B cell (primary cell): ENCODE measurements at regions not wholly inside any gene's neighbourhood (a gene's known extent, or its start where the extent isn't known, plus 50 kb on each side); places are given as distances from the start of the nearest gene placed in this dataset.

ENCODE experiments used
- ATAC-seq: fragments of 200-7000 bp; cut with Tn5 transposase; one replicate; pipeline ENCODE4 v1.10.0; 2021; ENCODE audit warnings: low read depth, mild to moderate bottlenecking, moderate number of reproducible peaks, moderate library complexity
- CTCF ChIA-PET: fragments of 350-600 bp; sonication (Branson Sonifier 250); formaldehyde crosslinking; loops from one replicate; lab custom pipeline; 2021; ENCODE audit warnings: antibody characterized with exemption, inconsistent platforms; lab: Charles Lee
- POLR2A ChIA-PET: fragments of 350-600 bp; sonication (Branson Sonifier 250); formaldehyde crosslinking; loops from one replicate; lab custom pipeline; 2021; ENCODE audit warnings: antibody characterized with exemption; lab: Charles Lee
- DNase-seq: peaks from one replicate; pipeline ENCODE4 v3.0.0; 2013
- H2AFZ ChIP-seq: 2 replicates; pipeline ENCODE4 v1.6.1; 2012; ENCODE audit warnings: mild to moderate bottlenecking, low read depth, low read length; ENCODE audit not compliant: insufficient read depth, poor library complexity, severe bottlenecking
- H3K27ac ChIP-seq, 2 donors: 1 replicate in 1 of 2; 2 replicates in 1 of 2; pipeline ENCODE4 v1.5.1; 2012 to 2013; ENCODE audit warnings: low read length in 2 of 2, mild to moderate bottlenecking in 2 of 2, moderate library complexity in 1 of 2
- H3K27me3 ChIP-seq, 4 experiments: fragments of 200-600 bp in 1 of 4; sonication (generic) in 1 of 4; replicated peaks in 1 of 4; 1 replicate in 2 of 4; 2 replicates in 2 of 4; pipeline versions ENCODE4 v1.6.1 to v1.7.0; 2013 to 2016; ENCODE audit warnings: low read length in 3 of 4, mild to moderate bottlenecking in 2 of 4, mixed read lengths in 1 of 4, moderate library complexity in 1 of 4; ENCODE audit not compliant: insufficient read depth in 4 of 4, control insufficient read depth in 3 of 4; ENCODE audit errors: control extremely low read depth in 1 of 4
- H3K36me3 ChIP-seq, 2 experiments: replicated peaks in 1 of 2; 1 replicate in 1 of 2; 2 replicates in 1 of 2; pipeline versions ENCODE4 v1.6.1 to v1.7.1; 2013; ENCODE audit warnings: low read length in 1 of 2; ENCODE audit not compliant: insufficient read depth in 2 of 2, control insufficient read depth in 1 of 2; ENCODE audit errors: control extremely low read depth in 1 of 2, extremely low read depth in 1 of 2
- H3K4me1 ChIP-seq, 2 donors: fragments of 200-600 bp in 1 of 2; sonication (generic) in 1 of 2; 1 replicate in 1 of 2; 2 replicates in 1 of 2; pipeline versions ENCODE4 v1.5.1 to v1.6.1; 2013 to 2017; ENCODE audit warnings: low read length in 2 of 2; ENCODE audit not compliant: control insufficient read depth in 2 of 2, insufficient read depth in 2 of 2
- H3K4me2 ChIP-seq: replicated peaks from 2 replicates; pipeline ENCODE3; 2012; ENCODE audit warnings: mild to moderate bottlenecking, low read depth, low read length; ENCODE audit not compliant: poor library complexity, severe bottlenecking
- H3K4me3 ChIP-seq, 5 experiments: fragments of 200-600 bp in 1 of 5; sonication (generic) in 1 of 5; 1 replicate in 3 of 5; 2 replicates in 2 of 5; pipeline versions ENCODE4 v1.5.1 to v1.7.0; 2011 to 2016; ENCODE audit warnings: low read length in 4 of 5, mild to moderate bottlenecking in 4 of 5, low read depth in 2 of 5, control low read depth in 1 of 5, moderate library complexity in 1 of 5; ENCODE audit not compliant: insufficient read depth in 1 of 5; ENCODE audit errors: control extremely low read depth in 1 of 5, extremely low read depth in 1 of 5
- H3K79me2 ChIP-seq: fragments of 200-600 bp; sonication (generic); one replicate; pipeline ENCODE4 v1.6.0; 2016; ENCODE audit warnings: low read length; ENCODE audit not compliant: control insufficient read depth, insufficient read depth
- H3K9ac ChIP-seq: fragments of 200-600 bp; sonication (generic); 2 replicates; pipeline ENCODE4 v1.6.1; 2017; ENCODE audit warnings: mild to moderate bottlenecking, low read length, moderate library complexity
- H3K9me3 ChIP-seq, 3 donors: one replicate each; pipeline versions ENCODE4 v1.6.1 to v1.7.1; 2013; ENCODE audit warnings: low read length in 2 of 3; ENCODE audit not compliant: control insufficient read depth in 2 of 3, insufficient read depth in 1 of 3; ENCODE audit errors: control extremely low read depth in 1 of 3
- H4K20me1 ChIP-seq: 2 replicates; pipeline ENCODE4 v1.6.0; 2012; ENCODE audit warnings: mild to moderate bottlenecking, low read length; ENCODE audit not compliant: insufficient read depth, control insufficient read depth, poor library complexity, severe bottlenecking
- H3K27ac Mint-ChIP-seq: one replicate; pipeline ENCODE4 v1.8.0; 2021; ENCODE audit warnings: mixed read lengths
- H3K27me3 Mint-ChIP-seq: one replicate; pipeline ENCODE4 v1.8.0; 2021; ENCODE audit warnings: mixed read lengths
- H3K4me1 Mint-ChIP-seq: one replicate; pipeline ENCODE4 v1.8.0; 2021; ENCODE audit warnings: mixed read lengths
- H3K4me3 Mint-ChIP-seq: one replicate; pipeline ENCODE4 v1.8.0; 2021; ENCODE audit warnings: mixed read lengths
- H3K9me3 Mint-ChIP-seq: one replicate; pipeline ENCODE4 v1.8.0; 2022; ENCODE audit warnings: mixed read lengths; ENCODE audit not compliant: insufficient read depth
- EZH2 ChIP-seq: IDR thresholded peaks from 2 replicates; pipeline ENCODE4 v1.6.1; 2012; ENCODE audit warnings: borderline replicate concordance, low read depth, mild to moderate bottlenecking, moderate library complexity, low read length; ENCODE audit not compliant: insufficient read depth, poor library complexity, severe bottlenecking
- WGBS: methylation state at CpG from one replicate; pipeline ENCODE4 v1.1.5; 2013; ENCODE audit warnings: missing lambda C conversion rate; ENCODE audit not compliant: insufficient coverage; 5-methylcytosine and 5-hydroxymethylcytosine counted together
- intact Hi-C: fragments of 100-400 bp; cut with micrococcal nuclease; formaldehyde crosslinking; loops from one replicate; pipeline ENCODE4 v1.10.0; 2022
- TF ChIP-seq, protein P1 (sequence below): fragments of 200-600 bp; IDR thresholded peaks from one replicate; pipeline ENCODE4 v1.8.0; 2022; ENCODE audit warnings: antibody characterized with exemption, mild to moderate bottlenecking

GRCh38 chr13:87393358-87393757 is 277.8 kb upstream of the SLITRK5 start:
- H3K27ac Mint-ChIP-seq = no peak overlapping the region

DNA sequence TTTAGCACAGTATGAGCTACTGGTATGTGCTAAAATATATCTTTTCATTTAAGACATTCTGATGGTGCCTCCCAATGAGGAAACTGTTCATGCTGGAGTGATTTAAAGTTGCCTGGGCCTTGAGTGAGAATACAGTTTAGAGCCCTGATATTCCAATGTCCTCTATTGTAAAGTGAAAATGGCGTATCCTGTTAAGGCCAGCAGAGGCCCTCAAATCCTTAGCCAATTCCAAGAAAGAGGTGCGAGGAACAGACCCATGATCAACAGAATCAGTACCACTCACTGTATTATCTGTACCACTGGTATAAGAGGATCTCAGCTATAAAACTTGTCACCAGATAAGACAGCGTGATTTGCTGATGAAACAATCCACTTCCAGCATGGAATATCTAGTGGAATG is 273.1 kb upstream of the SLITRK5 start:
- DNase-seq (no peak), ATAC-seq (no peak)
- Mint-ChIP-seq H3K27me3 (no peaks in the 10 kb centered on the region), H3K27ac (no peak overlapping the region), H3K9me3 (peaks cover 1% of the 10 kb centered on the region), H3K4me3 (no peak overlapping the region), H3K4me1 (no peaks in the 10 kb centered on the region)
- no peak overlapping the region for H3K27ac ChIP-seq
- H2AFZ ChIP-seq = no peak overlapping the region
- no peak for TF ChIP-seq EZH2
- TF ChIP-seq, protein P1, sequence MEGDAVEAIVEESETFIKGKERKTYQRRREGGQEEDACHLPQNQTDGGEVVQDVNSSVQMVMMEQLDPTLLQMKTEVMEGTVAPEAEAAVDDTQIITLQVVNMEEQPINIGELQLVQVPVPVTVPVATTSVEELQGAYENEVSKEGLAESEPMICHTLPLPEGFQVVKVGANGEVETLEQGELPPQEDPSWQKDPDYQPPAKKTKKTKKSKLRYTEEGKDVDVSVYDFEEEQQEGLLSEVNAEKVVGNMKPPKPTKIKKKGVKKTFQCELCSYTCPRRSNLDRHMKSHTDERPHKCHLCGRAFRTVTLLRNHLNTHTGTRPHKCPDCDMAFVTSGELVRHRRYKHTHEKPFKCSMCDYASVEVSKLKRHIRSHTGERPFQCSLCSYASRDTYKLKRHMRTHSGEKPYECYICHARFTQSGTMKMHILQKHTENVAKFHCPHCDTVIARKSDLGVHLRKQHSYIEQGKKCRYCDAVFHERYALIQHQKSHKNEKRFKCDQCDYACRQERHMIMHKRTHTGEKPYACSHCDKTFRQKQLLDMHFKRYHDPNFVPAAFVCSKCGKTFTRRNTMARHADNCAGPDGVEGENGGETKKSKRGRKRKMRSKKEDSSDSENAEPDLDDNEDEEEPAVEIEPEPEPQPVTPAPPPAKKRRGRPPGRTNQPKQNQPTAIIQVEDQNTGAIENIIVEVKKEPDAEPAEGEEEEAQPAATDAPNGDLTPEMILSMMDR = no peak
- peaks cover 0 to 2% (median 0%) of the 10 kb centered on the region in 3 donors for H3K9me3 ChIP-seq
- no peaks in the 10 kb centered on the region for H3K36me3 ChIP-seq
- H3K4me3 ChIP-seq = no peak overlapping the region
- no peaks in the 10 kb centered on the region for H3K27me3 ChIP-seq
- intact Hi-C loops = no loop called here
- no peaks in the 10 kb centered on the region for H3K4me1 ChIP-seq
- WGBS = 100% methylated on average over 1 of the region's 3 CpGs
- H4K20me1 ChIP-seq = no peaks in the 10 kb centered on the region
- no peak overlapping the region for H3K4me2 ChIP-seq
- POLR2A ChIA-PET = no interaction called here
- H3K9ac ChIP-seq = no peak overlapping the region
- CTCF ChIA-PET = no interaction called here
- no peaks in the 10 kb centered on the region for H3K79me2 ChIP-seq

More at GRCh38 chr13:87393358-87393757, 277.8 kb upstream of the SLITRK5 start:
- Histone ChIP-seq H2AFZ (no peak overlapping the region), H3K9me3 (peaks cover 0 to 2% (median 0%) of the 10 kb centered on the region in 3 donors), H3K4me2 (no peak overlapping the region), H3K4me3 (no peak overlapping the region), H3K9ac (no peak overlapping the region), H3K36me3 (no peaks in the 10 kb centered on the region), H4K20me1 (no peaks in the 10 kb centered on the region), H3K27me3 (no peaks in the 10 kb centered on the region), H3K27ac (no peak overlapping the region), H3K4me1 (no peaks in the 10 kb centered on the region), H3K79me2 (no peaks in the 10 kb centered on the region)
- Mint-ChIP-seq H3K4me3 (no peak overlapping the region), H3K27me3 (no peaks in the 10 kb centered on the region), H3K9me3 (no peaks in the 10 kb centered on the region), H3K4me1 (no peaks in the 10 kb centered on the region)
- TF ChIP-seq EZH2 = no peak
- TF ChIP-seq, protein P1 = no peak
- no peak for DNase-seq
- POLR2A ChIA-PET = no interaction called here
- CTCF ChIA-PET = no interaction called here
- intact Hi-C loops = no loop called here
- no peak for ATAC-seq
